Vagina (tissue), 2 donors: ENCODE measurements at regions not wholly inside any gene's neighbourhood (a gene's known extent, or its start where the extent isn't known, plus 50 kb on each side); places are given as distances from the start of the nearest gene placed in this dataset.

Experiments
- CTCF ChIP-seq, 3 experiments: fragments of 450-650 bp in 2 of 3; fragments of 200-600 bp in 1 of 3; sonication (generic) in 1 of 3; IDR thresholded peaks; one replicate each; pipeline ENCODE4 v1.5.1; 2017 to 2019; ENCODE audit warnings: antibody characterized with exemption in 3 of 3, mild to moderate bottlenecking in 2 of 3, moderate library complexity in 2 of 3
- POLR2A ChIP-seq, 2 donors: fragments of 450-650 bp; IDR thresholded peaks; one replicate each; pipeline ENCODE4 v1.6.1; 2017; ENCODE audit warnings: antibody characterized with exemption in 2 of 2, mild to moderate bottlenecking in 2 of 2, moderate library complexity in 2 of 2

GRCh38 chr10:27440021-27440420 is 64.1 kb upstream of the RAB18 start:
- no peak for TF ChIP-seq CTCF (IDR thresholded peaks at IDR 0.05)
- no peak for TF ChIP-seq POLR2A (IDR thresholded peaks at IDR 0.05)
